Immature natural killer cell (primary cell): ENCODE measurements at regions not wholly inside any gene's neighbourhood (a gene's known extent, or its start where the extent isn't known, plus 50 kb on each side); places are given as distances from the start of the nearest gene placed in this dataset.

Experiments used
- DNase-seq, 3 donors: peaks; one replicate each; pipeline ENCODE4 v3.0.0; 2022; ENCODE audit warnings: mixed read lengths in 1 of 3
- H3K27ac Mint-ChIP-seq, 6 donors: one replicate each; pipeline ENCODE4 v1.8.0; 2020; ENCODE audit warnings: mixed read lengths in 6 of 6, mild to moderate bottlenecking in 5 of 6, inconsistent platforms in 4 of 6, moderate library complexity in 3 of 6
- H3K27me3 Mint-ChIP-seq, 3 donors: one replicate each; pipeline ENCODE4 v1.8.0; 2020 to 2021; ENCODE audit warnings: low read depth in 3 of 3, mild to moderate bottlenecking in 3 of 3, mixed read lengths in 3 of 3, moderate library complexity in 3 of 3, inconsistent platforms in 1 of 3
- H3K36me3 Mint-ChIP-seq, 3 donors: one replicate each; pipeline ENCODE4 v1.8.0; 2020; ENCODE audit warnings: mixed read lengths in 3 of 3, inconsistent platforms in 2 of 3, mild to moderate bottlenecking in 2 of 3
- H3K4me1 Mint-ChIP-seq, 2 donors: one replicate each; pipeline ENCODE4 v1.8.0; 2020; ENCODE audit warnings: inconsistent platforms in 2 of 2, mild to moderate bottlenecking in 2 of 2, mixed read lengths in 2 of 2, moderate library complexity in 1 of 2
- H3K4me3 Mint-ChIP-seq, 5 donors: one replicate each; pipeline ENCODE4 v1.8.0; 2020; ENCODE audit warnings: mild to moderate bottlenecking in 5 of 5, mixed read lengths in 5 of 5, inconsistent platforms in 3 of 5, moderate library complexity in 3 of 5
- H3K9me3 Mint-ChIP-seq, 6 donors: one replicate each; pipeline ENCODE4 v1.8.0; 2020; ENCODE audit warnings: mild to moderate bottlenecking in 6 of 6, mixed read lengths in 6 of 6, inconsistent platforms in 4 of 6, moderate library complexity in 3 of 6

DNA sequence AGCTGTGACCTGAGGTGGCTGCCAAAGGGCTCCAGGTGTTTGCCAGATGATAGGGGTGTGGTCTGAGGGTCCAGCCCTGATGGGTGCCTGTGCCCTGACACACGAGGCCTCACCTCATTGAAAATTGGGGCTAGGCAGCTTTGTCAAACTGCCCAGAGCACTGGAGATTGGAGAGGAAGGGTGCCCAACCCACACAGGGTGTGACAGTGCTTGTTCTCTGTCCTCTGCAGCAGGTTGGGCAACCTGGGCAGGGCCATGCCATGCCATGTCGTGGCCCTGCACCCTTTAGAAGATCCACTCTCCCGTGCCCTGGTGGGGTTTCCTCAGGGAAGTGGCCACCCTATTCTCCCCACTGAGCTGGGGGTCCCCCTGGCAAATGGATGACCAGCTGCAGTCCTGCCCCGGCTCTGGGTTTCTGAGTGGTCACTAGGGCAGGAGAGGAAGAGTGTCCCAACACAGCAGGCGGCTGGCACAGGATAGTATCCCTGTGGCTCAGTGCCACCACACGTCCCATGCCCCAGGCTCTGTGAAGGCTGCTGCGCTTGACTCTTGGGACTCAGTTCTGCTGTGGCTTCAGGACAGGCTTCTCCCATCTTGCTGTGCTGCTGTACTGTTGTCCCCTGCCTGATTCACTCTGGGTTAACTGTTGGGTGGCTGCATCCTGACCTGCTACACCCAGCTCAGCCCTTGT, 100.8 kb upstream of the PITX1 start:
- Mint-ChIP-seq H3K36me3 (no peaks in the 10 kb centered on the region), H3K9me3 (no peaks in the 10 kb centered on the region), H3K4me3 (no peak overlapping the region), H3K4me1 (no peaks in the 10 kb centered on the region), H3K27me3 (peaks cover 0 to 6% (median 1%) of the 10 kb centered on the region in 3 donors), H3K27ac (no peak overlapping the region)
- no peak for DNase-seq

- Mint-ChIP-seq H3K9me3 (no peaks in the 10 kb centered on the region), H3K36me3 (no peaks in the 10 kb centered on the region), H3K27ac (no peak overlapping the region), H3K4me3 (no peak overlapping the region), H3K4me1 (no peaks in the 10 kb centered on the region), H3K27me3 (peaks cover 0 to 6% (median 1%) of the 10 kb centered on the region in 3 donors)
- no peak for DNase-seq
These were observed 99.9 kb upstream of the PITX1 start for GRCh38 chr5:135133698-135134515.

GRCh38 chr5:135133181-135133580, 99.2 kb upstream of the PITX1 start:
- Mint-ChIP-seq H3K4me1 (no peaks in the 10 kb centered on the region), H3K4me3 (no peak overlapping the region), H3K27ac (no peak overlapping the region), H3K36me3 (no peaks in the 10 kb centered on the region), H3K27me3 (peaks cover 0 to 6% (median 1%) of the 10 kb centered on the region in 3 donors), H3K9me3 (no peaks in the 10 kb centered on the region)
- DNase-seq, result no peak

GRCh38 chr5:135131801-135132680, 98.0 kb upstream of the PITX1 start:
- Mint-ChIP-seq H3K27ac (no peak overlapping the region), H3K4me3 (no peak overlapping the region), H3K27me3 (peaks cover 0 to 9% (median 1%) of the 10 kb centered on the region in 3 donors), H3K36me3 (no peaks in the 10 kb centered on the region), H3K4me1 (no peaks in the 10 kb centered on the region), H3K9me3 (no peaks in the 10 kb centered on the region)
- no peak for DNase-seq

GRCh38 chr5:135130261-135131215, 96.5 kb upstream of the PITX1 start:
- H3K27me3 Mint-ChIP-seq, result peaks cover 0 to 8% (median 4%) of the 10 kb centered on the region in 3 donors
- no peaks in the 10 kb centered on the region for H3K9me3 Mint-ChIP-seq
- no peaks in the 10 kb centered on the region for H3K4me1 Mint-ChIP-seq
- H3K36me3 Mint-ChIP-seq, result no peaks in the 10 kb centered on the region
- H3K4me3 Mint-ChIP-seq, result no peak overlapping the region
- no peak for DNase-seq
- no peak overlapping the region for H3K27ac Mint-ChIP-seq

DNA sequence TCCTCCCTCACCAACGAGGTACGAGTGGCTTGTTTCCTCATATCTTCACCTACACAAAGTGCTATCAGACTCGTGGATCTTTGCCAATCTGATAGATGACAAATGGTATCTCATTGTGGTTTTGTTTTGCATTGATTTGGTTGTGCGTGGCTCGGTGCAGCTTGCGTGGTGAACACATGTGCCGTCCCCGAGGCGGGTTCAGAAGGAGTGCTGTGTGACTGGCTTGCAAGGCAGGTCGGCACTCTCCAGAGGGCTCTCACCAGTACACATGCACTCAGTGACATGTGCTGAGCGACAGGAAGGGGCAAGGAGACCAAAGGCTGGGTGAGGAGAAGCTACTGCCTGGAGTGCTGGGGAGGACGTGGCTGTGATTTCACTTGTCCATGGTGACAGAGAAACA, 95.3 kb upstream of the PITX1 start:
- no peaks in the 10 kb centered on the region for H3K9me3 Mint-ChIP-seq
- H3K36me3 Mint-ChIP-seq, result no peaks in the 10 kb centered on the region
- H3K27me3 Mint-ChIP-seq, result peaks cover 0 to 8% (median 3%) of the 10 kb centered on the region in 3 donors
- no peak for DNase-seq
- no peak overlapping the region for H3K4me3 Mint-ChIP-seq
- no peaks in the 10 kb centered on the region for H3K4me1 Mint-ChIP-seq
- no peak overlapping the region for H3K27ac Mint-ChIP-seq

GRCh38 chr5:135128361-135128760, 94.3 kb upstream of the PITX1 start:
- H3K9me3 Mint-ChIP-seq, result no peaks in the 10 kb centered on the region
- H3K36me3 Mint-ChIP-seq, result no peaks in the 10 kb centered on the region
- H3K4me3 Mint-ChIP-seq, result no peak overlapping the region
- H3K4me1 Mint-ChIP-seq, result no peaks in the 10 kb centered on the region
- no peak for DNase-seq
- no peak overlapping the region for H3K27ac Mint-ChIP-seq
- H3K27me3 Mint-ChIP-seq, result peaks cover 0 to 11% (median 3%) of the 10 kb centered on the region in 3 donors

DNA sequence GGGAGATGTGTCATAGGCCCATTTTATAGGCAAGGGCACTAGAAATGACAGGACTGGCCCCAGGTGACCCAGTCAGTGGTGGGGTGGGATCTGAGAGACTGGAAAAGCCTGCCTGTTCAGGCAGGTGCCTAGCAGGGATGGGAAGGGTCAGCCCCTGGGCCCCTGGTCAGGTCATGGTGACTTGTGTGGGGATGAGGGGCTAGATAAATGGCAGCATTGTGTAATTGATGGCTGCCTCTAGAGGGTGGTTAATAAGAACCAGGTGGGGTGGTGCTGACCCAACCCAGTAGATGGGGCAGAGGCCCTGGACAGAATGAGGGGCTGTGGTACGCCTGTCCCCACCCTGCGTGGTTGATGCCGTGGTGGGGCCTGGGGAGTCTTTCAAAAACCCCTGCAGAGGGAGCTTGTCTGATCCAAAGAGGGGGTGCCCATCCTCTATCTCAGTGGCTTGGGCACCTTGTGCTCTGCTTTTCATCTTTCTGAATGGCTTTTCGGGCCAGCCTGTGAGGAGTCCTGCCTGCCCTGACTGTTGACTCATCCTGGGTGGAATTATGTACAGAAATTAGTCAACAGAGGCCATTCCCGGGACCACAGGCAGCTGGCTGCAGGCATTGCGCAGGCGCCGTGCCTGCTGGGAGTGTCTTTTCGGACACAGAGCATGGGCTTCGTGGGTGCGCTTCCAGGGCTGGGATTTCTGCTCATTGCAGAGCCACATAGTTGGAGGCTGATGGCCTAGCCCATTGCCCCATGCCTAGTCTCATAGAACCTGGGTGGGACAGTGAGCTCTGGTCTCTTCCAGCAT, 93.6 kb upstream of the PITX1 start:
- DNase-seq, result no peak
- Mint-ChIP-seq H3K4me1 (no peaks in the 10 kb centered on the region), H3K27me3 (peaks cover 0 to 11% (median 3%) of the 10 kb centered on the region in 3 donors), H3K27ac (no peak overlapping the region), H3K36me3 (no peaks in the 10 kb centered on the region), H3K4me3 (no peak overlapping the region), H3K9me3 (no peaks in the 10 kb centered on the region)

- Mint-ChIP-seq H3K4me3 (no peak overlapping the region), H3K27ac (no peak overlapping the region), H3K36me3 (no peaks in the 10 kb centered on the region), H3K4me1 (no peaks in the 10 kb centered on the region), H3K27me3 (peaks cover 0 to 7% (median 3%) of the 10 kb centered on the region in 3 donors), H3K9me3 (no peaks in the 10 kb centered on the region)
- DNase-seq, result no peak
These were observed 92.8 kb upstream of the PITX1 start for GRCh38 chr5:135126688-135127438.

DNA sequence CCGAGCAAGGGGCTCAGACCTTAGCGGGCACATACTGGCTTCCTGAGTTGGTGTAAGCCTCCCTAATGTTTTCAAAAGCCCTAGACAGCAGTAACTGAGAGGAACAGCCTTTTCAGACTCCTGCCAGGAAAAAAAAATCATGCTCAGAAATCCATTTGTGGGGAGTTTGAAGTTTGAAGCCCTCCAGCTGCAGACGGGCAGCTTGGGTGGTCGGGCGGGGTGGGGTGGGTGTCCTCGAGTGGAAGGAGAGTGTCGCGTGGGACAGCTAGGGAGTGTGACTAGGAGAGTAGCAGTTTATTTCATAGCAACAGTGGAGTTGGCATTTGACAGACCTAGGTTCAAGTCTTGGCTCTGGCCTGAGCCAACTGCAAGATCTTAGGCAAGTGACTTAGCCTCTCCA, 90.7 kb upstream of the PITX1 start:
- H3K27me3 Mint-ChIP-seq, result peaks cover 0 to 9% (median 3%) of the 10 kb centered on the region in 3 donors
- no peak overlapping the region for H3K27ac Mint-ChIP-seq
- H3K4me1 Mint-ChIP-seq, result no peaks in the 10 kb centered on the region
- DNase-seq, result no peak
- no peaks in the 10 kb centered on the region for H3K36me3 Mint-ChIP-seq
- H3K9me3 Mint-ChIP-seq, result no peaks in the 10 kb centered on the region
- H3K4me3 Mint-ChIP-seq, result no peak overlapping the region

GRCh38 chr5:135124128-135124527, 90.1 kb upstream of the PITX1 start:
- no peak overlapping the region for H3K4me3 Mint-ChIP-seq
- H3K27me3 Mint-ChIP-seq, result peaks cover 0 to 9% (median 3%) of the 10 kb centered on the region in 3 donors

DNA sequence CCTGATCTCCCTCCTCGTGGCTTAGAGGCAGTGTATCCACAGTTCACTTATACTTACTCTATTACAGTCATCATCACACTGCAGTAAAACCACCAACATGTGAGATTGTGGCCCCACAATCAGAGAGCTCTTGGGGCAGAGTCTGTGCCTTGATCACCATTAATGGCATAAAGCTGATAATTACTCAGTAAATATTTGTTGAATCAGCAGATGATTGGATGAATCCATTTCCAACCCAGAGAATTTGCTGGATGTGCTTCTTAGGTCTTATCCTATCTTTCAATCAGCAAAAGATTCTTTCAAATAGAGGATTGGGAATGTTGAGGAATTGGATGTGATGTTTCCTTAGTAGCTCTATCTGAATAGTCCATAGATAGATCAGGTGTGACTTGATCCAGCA, 88.8 kb upstream of the PITX1 start:
- H3K27me3 Mint-ChIP-seq, result peaks cover 0 to 17% (median 3%) of the 10 kb centered on the region in 3 donors
- no peak overlapping the region for H3K27ac Mint-ChIP-seq
- H3K36me3 Mint-ChIP-seq, result no peaks in the 10 kb centered on the region
- no peaks in the 10 kb centered on the region for H3K9me3 Mint-ChIP-seq
- DNase-seq, result no peak
- no peak overlapping the region for H3K4me3 Mint-ChIP-seq
- no peaks in the 10 kb centered on the region for H3K4me1 Mint-ChIP-seq

More at GRCh38 chr5:135124128-135124527, 90.1 kb upstream of the PITX1 start:
- Mint-ChIP-seq H3K4me1 (no peaks in the 10 kb centered on the region), H3K36me3 (no peaks in the 10 kb centered on the region), H3K9me3 (no peaks in the 10 kb centered on the region), H3K27ac (no peak overlapping the region)
- no peak for DNase-seq
